HEK293T (cell line): ENCODE measurements at regions not wholly inside any gene's neighbourhood (a gene's known extent, or its start where the extent isn't known, plus 50 kb on each side); places are given as distances from the start of the nearest gene placed in this dataset.

Experiments
- ARNT ChIP-seq: fragments of 450-650 bp; IDR thresholded peaks from 2 replicates; pipeline ENCODE4 v1.6.1; 2017; ENCODE audit warnings: mild to moderate bottlenecking
- BHLHE40 ChIP-seq: fragments of 450-650 bp; IDR thresholded peaks from 2 replicates; pipeline ENCODE4 v1.6.1; 2016; ENCODE audit warnings: mild to moderate bottlenecking, moderate library complexity, borderline replicate concordance
- HDGF ChIP-seq: fragments of 450-650 bp; IDR thresholded peaks from 2 replicates; pipeline ENCODE4 v1.6.1; 2017; ENCODE audit warnings: antibody characterized with exemption, borderline replicate concordance
- SP1 ChIP-seq: fragments of 450-650 bp; IDR thresholded peaks from 2 replicates; pipeline ENCODE4 v1.6.1; 2017

GRCh38 chr3:76969471-76969870 is 70.4 kb upstream of the ROBO2 start:
- no peak for TF ChIP-seq BHLHE40
- TF ChIP-seq ARNT = no peak
- no peak for TF ChIP-seq HDGF
- no peak for TF ChIP-seq SP1
